ENCODE measurements at regions not wholly inside any gene's neighbourhood (a gene's known extent, or its start where the extent isn't known, plus 50 kb on each side); places are given as distances from the start of the nearest gene placed in this dataset.
"Not testable (repeated sequence)": the region's sequence is repeated elsewhere in the genome, so short reads cannot be mapped to it uniquely, and the experiment has no call there.

DNA sequence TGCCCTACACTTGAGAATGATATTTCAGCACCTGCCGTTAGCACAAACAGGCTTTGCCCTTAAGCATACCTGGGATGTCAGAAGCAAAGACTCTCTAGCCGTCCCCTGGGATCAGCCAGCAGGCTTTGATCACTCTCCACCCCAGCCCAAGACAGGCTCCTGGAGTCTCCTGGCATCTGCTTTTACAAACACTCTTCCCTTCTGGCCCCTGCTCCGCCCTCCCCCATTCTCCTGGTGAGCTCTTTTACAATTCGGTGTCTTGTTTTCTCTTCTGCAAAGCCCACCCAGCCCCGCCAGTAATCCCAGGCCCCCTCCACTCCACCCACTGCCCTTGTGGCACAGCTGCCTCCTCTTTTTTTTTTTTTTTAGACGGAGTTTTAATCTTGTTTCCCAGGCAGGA, 50.4 kb downstream of the KATNIP start:
- no peak for DNase-seq

DNA sequence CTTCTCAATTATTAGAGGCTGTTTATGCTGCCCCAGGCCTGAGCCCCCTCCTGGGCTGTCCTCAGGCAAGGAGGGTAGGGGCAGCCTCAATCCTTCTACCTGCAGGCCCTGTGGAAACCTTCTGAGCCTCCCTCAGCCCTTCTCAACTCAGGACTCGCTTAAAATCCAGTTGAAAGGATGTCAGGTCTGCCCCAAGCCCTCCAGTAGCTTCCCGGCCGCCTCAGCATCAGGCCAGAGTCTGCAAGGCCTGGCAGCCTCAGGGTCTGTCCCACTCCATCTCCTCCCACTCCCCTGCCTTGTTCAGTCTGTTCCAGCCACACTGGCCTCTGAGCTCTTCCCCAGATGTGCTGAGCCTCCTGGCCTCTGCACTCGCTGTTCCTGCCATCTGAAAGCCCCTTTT, 52.2 kb downstream of the KATNIP start:
- no peak for DNase-seq

GRCh38 chr16:27605500-27606106, 55.7 kb downstream of the KATNIP start:
- peak; percentile 43 for DNase-seq

GRCh38 chr16:27611340-27611739, 61.4 kb downstream of the KATNIP start:
- DNase-seq, result no peak

DNA sequence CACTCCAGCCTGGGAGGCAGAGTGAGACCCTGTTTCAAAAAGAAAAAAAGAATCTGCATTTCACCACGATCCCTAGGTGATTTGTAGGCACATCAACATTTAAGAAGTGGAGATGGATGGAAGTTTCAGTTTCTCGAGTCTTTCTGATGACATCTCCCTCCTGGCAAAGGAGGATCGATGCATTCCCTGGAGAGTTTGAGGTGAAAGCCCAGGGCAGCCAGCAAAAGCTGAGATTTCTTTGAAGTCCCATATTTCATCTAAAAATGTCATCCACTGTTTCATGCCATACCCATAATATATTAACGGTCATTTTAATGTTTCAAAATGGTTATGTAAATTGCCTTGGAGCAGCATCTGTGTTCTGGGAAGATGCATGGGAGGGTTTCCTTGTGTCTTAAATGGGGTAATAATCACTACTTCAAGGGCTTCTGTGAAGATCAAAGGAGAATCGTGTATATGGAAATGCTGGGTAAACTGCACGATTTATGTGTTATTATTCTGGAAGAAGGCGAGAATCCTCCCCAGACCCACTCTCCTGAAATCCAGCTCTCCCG, 63.4 kb downstream of the KATNIP start:
- DNase-seq, result no peak

DNA sequence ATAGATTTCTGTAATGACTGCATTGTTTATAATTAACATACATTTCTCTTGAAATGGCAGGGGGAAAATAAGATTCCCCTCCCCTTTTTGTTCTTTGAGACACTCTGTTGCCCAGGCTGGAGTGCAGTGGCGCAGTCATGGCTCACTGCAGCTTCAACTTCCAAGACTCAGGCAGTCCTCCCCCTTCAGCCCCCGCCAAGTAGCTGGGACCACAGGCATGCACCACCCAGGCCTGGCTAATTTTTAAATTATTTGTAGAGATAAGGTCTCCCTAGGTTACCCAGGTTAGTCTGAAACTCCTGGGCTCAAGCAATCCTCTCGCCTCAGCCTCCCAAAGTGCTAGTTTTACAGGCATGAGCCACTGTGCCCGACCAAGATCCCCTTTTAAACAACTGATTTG, 67.7 kb downstream of the KATNIP start:
- no peak for DNase-seq

- no peak for DNase-seq
These were observed 68.2 kb downstream of the KATNIP start for GRCh38 chr16:27618165-27618564.

DNA sequence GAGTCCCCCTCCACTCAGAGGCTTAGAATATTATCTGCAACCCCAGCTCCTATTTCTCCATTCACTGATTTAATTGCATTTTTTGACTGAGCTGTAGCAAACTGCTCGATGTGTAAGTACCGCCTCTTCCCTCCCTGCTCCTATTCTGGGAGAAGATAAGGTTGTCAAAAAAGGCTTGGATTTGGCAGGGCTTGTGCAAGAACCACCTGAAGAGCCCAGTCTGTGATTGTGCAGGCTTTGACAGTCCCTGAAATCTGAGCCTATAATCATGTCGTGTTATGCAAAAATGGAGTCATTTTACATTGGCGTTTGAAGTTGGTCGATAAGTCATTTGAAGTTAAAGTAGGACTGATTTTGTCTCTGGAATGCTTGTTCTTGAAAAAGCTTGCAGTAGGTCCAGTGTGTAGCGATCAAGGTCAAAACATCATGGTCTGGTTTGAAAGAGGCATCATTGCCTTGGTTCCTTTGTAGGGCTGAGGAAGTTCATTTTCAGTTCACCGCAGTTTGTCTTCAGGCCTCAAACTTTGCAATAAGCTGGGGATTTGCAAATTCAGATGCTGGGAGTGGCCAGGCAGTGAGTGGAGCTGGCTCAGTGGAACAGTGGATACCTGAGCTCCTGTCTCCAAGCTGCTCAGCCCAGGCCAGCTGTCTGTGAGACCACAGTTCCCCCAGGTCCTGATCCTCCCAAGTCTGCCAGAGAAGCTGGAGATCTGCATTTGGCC, 68.8 kb downstream of the KATNIP start:
- no peak for DNase-seq

DNA sequence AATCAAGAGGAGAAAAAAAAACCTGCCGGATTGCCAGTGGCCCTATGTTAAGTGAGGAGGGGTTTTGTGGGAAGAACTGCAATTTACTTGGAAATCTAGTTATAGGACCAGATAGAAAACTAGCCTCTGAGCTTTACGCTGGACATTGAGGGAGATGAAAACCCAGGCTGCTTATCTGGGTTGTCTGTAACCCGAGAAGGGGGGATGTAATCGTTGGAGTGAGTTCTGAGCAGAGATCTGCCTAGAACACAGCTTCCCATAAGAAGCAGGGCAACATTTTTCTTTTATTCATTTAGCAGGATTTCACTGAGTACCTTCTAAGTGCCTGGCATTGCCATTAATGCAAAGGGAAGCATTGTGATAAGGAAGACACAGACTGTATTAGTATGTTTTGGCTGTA, 70.6 kb downstream of the KATNIP start:
- no peak for DNase-seq

DNA sequence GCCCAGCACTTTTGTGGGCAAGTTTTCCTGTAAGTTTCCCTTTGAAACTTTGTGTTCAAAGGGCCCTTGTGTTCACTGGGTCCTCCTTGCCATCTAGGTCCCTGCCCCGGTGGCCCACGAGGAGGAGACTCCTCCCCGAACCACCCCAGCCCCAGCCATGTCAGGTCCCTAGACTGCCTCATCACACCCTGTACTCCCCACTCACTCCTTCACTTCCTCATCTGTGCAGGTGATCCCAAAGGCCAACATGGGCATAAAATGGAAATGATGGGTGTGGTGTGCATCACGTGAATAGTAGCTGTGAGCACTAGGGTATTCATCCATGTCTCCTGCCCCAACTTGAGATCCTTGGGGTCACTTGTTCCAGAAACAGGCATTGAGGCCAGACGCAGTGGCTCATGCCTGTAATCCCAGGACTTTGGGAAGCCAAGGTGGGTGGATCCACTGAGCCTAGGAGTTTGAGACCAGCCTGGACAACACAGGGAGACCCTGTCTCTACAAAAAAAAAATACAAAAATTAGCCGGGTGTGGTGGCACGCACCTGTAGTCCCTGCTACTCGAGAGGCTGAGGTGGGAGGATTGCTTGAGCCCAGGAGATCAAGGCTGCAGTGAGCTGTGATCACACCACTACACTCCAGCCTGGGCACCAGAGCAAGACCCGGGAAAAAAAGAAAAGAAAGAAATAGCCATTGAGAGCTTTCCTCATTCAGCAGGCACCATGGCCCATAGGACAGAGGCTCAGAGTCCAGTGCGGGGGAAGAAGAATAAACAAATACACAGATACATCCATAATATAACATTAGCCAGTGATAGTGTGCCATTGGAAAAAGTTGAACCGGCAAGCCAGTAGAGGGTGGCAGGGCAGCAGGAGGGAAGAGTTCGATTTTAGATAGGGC, 74.5 kb downstream of the KATNIP start:
- no peak for DNase-seq

DNA sequence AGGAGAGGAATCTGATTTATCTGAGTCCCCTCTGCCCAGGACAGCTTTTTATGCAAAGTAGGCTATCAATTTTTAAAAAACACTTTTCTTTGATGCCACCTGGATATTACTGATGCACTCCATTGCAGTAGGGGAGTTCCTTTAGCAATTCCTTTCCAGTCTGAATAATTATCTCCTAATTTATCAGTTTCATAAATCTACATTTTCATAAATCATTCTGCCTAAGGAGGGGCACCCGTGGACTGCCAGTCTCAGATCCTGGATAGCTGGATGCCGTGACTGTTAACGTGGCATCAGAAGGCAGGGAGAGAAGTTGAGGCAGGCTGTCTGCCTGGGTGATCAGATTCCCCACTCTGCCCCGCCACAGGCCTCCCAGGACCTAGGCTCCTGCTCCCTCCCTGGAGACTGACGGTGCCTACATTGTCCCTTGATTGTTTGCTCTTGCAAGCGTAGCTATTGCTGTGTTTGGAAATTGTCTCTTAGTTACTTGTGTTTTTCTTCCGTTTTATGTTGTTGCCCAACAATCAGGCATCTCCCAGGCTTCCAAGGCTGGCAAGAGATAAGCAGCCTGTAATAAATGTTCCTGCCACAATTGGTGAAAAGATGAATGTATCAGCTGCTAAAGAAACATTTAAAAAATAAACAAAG, 75.2 kb downstream of the KATNIP start:
- DNase-seq, result no peak

- DNase-seq, result no peak
These were observed 77.2 kb downstream of the KATNIP start for GRCh38 chr16:27627136-27627535.

GRCh38 chr16:27628241-27628942, 78.4 kb downstream of the KATNIP start:
- DNase-seq, result no peak

GRCh38 chr16:27628943-27629462, 79.1 kb downstream of the KATNIP start:
- not testable (repeated sequence) for DNase-seq

GRCh38 chr16:27632216-27632615, 82.3 kb downstream of the KATNIP start:
- no peak for DNase-seq

GRCh38 chr16:27633221-27633620, 83.3 kb downstream of the KATNIP start:
- DNase-seq, result no peak

DNA sequence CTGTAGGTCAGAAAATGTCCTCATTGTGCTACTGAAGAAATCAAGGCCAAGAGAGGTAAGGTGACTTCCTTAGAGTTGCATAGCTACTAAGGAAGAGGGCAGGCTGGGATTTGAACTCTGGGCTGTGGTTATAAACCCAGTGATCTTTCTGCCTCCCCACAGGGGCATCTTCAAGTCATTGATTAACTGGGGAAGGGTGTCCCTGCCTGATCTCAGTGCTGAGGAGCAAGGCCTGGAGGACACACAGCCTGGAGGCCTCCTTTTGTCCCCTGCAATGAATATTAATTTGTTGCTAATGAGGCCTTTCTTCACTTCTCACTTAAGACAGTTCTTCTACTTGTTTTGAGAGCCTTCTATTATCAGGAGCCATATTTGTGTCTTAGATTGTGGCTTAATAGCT, 83.8 kb downstream of the KATNIP start:
- no peak for DNase-seq

DNA sequence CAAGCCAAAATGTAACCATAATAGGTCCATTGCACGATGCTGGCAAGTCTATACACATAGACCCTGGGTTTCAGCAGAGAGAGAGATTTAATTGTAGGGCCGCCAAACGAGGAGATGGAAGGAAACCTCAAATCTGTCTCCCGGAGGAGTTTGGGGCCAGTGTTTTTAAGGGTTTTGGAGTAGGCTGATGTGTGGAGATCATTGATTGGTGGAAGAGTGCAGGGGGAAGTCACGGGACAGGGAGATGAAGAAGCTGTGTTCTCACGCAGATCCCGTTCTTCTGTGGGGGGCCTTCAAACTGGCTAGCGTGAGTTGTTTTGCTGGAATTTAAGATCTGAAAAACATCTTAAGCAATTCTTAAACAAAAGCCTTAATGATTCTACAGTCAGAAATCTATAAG, 84.8 kb downstream of the KATNIP start:
- DNase-seq, result peak; percentile 13

DNA sequence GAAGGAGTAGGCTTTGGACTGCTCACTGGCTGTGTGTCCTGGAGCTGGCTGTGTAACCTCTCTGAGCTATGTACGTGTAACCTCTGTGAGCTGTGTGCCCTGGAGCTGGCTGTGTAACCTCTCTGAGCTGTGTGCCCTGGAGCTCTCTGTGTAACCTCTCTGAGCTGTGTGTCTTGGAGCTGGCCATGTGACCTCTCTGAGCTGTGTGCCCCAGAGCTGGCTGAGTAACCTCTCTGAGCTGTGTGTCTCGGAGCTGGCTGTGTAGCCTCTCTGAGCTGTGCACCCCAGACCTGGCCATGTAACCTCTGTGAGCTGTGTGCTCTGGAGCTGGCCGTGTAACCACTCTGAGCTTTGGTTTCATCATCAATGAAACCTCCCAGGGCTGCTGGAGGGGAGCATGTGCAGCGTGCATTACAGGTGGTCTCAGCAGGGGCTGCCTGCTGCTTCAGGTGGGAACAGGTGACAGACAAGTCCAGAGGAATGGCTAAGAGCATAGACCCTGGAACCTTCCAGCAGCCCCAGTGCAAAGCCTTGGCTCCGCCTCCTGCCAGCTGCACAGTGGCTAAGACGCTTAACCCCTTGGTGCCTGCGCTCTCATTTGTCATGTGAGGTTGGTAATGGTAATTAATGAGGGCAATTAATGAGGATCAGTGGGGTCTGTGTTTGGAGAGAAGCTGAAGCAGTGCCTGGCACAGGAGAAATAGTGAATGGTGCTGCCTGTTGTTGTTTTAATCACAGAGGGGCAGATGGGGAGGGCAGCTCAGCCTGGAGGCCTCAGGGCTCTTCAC, 86.7 kb downstream of the KATNIP start:
- DNase-seq, result no peak

- no peak for DNase-seq
These were observed 89.1 kb downstream of the KATNIP start for GRCh38 chr16:27638833-27639560.

All from fibroblast of skin of scalp (primary cell).